PC-9 (cell line): ENCODE measurements at regions not wholly inside any gene's neighbourhood (a gene's known extent, or its start where the extent isn't known, plus 50 kb on each side); places are given as distances from the start of the nearest gene placed in this dataset.

Experiments used
- BruUV-seq: library from RNA; stranded (reverse); fragments of 400-500 nt; replicated peaks from 2 replicates; lab custom pipeline; 2021; lab: Mats Ljungman, UMichigan
- CTCF ChIA-PET: fragments of 300-600 bp; sonication (Branson Sonifier 250); formaldehyde crosslinking; loops from one replicate; lab custom pipeline; 2022; ENCODE audit warnings: antibody characterized with exemption; lab: Charles Lee
- POLR2A ChIA-PET: fragments of 300-600 bp; sonication (Branson Sonifier 250); formaldehyde crosslinking; loops from one replicate; lab custom pipeline; 2022; ENCODE audit warnings: antibody characterized with exemption; ENCODE audit not compliant: unreplicated experiment; lab: Charles Lee
- DNase-seq, 2 experiments: peaks; one replicate each; pipeline versions ENCODE4 v3.0.0 to v3.0.0-alpha.2; 2015 to 2022; ENCODE audit warnings: mixed read lengths in 1 of 2
- H2AFZ ChIP-seq: fragments of 200-600 bp; sonication (generic); 2 replicates; pipeline ENCODE4 v1.8.1; 2017; ENCODE audit warnings: antibody characterized with exemption
- H3F3A ChIP-seq: fragments of 200-600 bp; sonication (generic); 2 replicates; pipeline ENCODE4 v1.8.1; 2017; ENCODE audit warnings: antibody characterized with exemption, mild to moderate bottlenecking, low read depth; ENCODE audit not compliant: insufficient read depth
- H3K27ac ChIP-seq: fragments of 200-600 bp; sonication (generic); 2 replicates; pipeline ENCODE4 v1.6.1; 2016; ENCODE audit warnings: mixed run types
- H3K27me3 ChIP-seq: fragments of 200-600 bp; sonication (generic); 2 replicates; pipeline ENCODE4 v1.6.1; 2016; ENCODE audit warnings: low read depth, mixed run types; ENCODE audit not compliant: insufficient read depth
- H3K36me3 ChIP-seq: fragments of 200-600 bp; sonication (generic); 2 replicates; pipeline ENCODE4 v1.6.1; 2016; ENCODE audit warnings: low read depth, mixed run types
- H3K4me1 ChIP-seq: fragments of 200-600 bp; sonication (generic); replicated peaks from 2 replicates; pipeline ENCODE4 v1.6.1; 2016; ENCODE audit warnings: mixed run types; ENCODE audit not compliant: insufficient read depth
- H3K4me2 ChIP-seq: fragments of 200-600 bp; sonication (generic); 2 replicates; pipeline ENCODE4 v1.6.1; 2017; ENCODE audit warnings: mixed run types
- H3K4me3 ChIP-seq: fragments of 200-600 bp; sonication (generic); 2 replicates; pipeline ENCODE4 v1.6.1; 2016; ENCODE audit warnings: mixed run types
- H3K79me2 ChIP-seq: fragments of 200-600 bp; sonication (generic); 2 replicates; pipeline ENCODE4 v1.6.1; 2017; ENCODE audit warnings: low read depth, mixed run types
- H3K9me2 ChIP-seq: fragments of 200-600 bp; sonication (generic); 2 replicates; pipeline ENCODE4 v1.8.1; 2017; ENCODE audit warnings: mild to moderate bottlenecking; ENCODE audit not compliant: insufficient read depth
- H3K9me3 ChIP-seq: fragments of 200-600 bp; sonication (generic); 2 replicates; pipeline ENCODE4 v1.8.1; 2016; ENCODE audit warnings: low read depth; ENCODE audit not compliant: insufficient read depth
- H4K20me1 ChIP-seq: fragments of 200-600 bp; sonication (generic); 2 replicates; pipeline ENCODE4 v1.8.1; 2017; ENCODE audit not compliant: insufficient read depth
- CTCF ChIP-seq: fragments of 200-600 bp; sonication (generic); conservative IDR thresholded peaks from 2 replicates; pipeline ENCODE4 v1.6.1; 2017; ENCODE audit warnings: mixed run types, antibody characterized with exemption, mild to moderate bottlenecking, moderate library complexity
- EZH2 ChIP-seq: fragments of 200-600 bp; sonication (generic); IDR thresholded peaks from 2 replicates; pipeline ENCODE4 v1.8.0; 2017; ENCODE audit warnings: antibody characterized with exemption, low read depth
- intact Hi-C: fragments of 100-400 bp; cut with micrococcal nuclease; formaldehyde crosslinking; loops from one replicate; pipeline ENCODE4 v1.10.0; 2022; ENCODE audit not compliant: unreplicated experiment

DNA sequence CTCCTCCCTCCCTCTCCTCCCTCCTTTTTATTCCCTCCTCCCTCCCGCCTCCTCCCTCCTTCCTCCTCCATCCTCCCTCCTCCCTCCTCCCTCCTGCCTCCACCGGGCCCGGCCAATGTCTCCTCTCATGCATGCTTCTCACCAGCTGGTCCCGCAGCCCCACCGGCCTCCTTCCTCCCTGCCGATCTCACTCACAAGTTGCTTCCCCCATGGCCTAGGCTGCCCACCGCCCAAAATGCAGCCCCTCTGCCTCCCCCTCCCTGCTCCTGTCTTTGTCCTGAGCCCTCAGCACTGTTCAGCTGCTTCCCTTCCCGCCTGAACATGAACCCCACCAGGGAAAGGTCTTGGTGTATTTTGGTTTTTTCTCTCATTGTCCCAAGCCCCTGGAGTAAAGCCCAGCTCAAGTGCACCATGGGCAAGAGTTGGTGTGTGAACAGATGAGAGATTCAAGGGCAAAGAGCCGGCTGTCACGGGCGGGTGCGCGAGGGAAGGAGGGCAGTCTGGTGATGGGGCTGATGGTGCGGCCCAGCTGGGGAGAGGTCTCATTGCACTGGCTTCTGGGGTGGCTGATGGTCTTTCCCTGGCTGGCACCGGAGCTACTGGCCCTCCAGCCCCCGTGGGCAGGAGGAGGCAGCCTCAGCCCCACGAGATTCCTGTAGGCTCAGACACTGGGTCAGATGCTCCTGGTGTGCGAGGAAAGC is 117.6 kb downstream of the TWIST2 start:
- Histone ChIP-seq H3K9me2 (no peaks in the 10 kb centered on the region), H2AFZ (no peak overlapping the region), H3F3A (no peaks in the 10 kb centered on the region), H3K79me2 (no peaks in the 10 kb centered on the region), H3K36me3 (no peaks in the 10 kb centered on the region), H3K4me2 (no peak overlapping the region), H3K4me3 (no peak overlapping the region), H3K27me3 (peaks cover 80% of the 10 kb centered on the region), H3K9me3 (no peaks in the 10 kb centered on the region), H3K4me1 (no peaks in the 10 kb centered on the region), H3K27ac (no peak overlapping the region), H4K20me1 (no peaks in the 10 kb centered on the region)
- no peak for DNase-seq
- ChIA-PET CTCF (interaction anchor here (0.5 kb wide), 1 partner anchor 550 kb away, joined by 4 read pairs; no protein-coding TSS in a partner anchor), POLR2A (no interaction called here)
- BruUV-seq, result no TSS peak
- TF ChIP-seq EZH2 (no peak), CTCF (no peak)
- intact Hi-C loops, result loop anchor here (1.0 kb wide), 1 partner anchor 17 kb away; no protein-coding TSS in a partner anchor

- no peaks in the 10 kb centered on the region for H3K4me1 ChIP-seq
These were observed 118.4 kb downstream of the TWIST2 start for GRCh38 chr2:238966072-238966937.

More at GRCh38 chr2:238966072-238966937, 118.4 kb downstream of the TWIST2 start:
- TF ChIP-seq EZH2 (no peak), CTCF (no peak)
- Histone ChIP-seq H3K27me3 (peaks cover 77% of the 10 kb centered on the region), H3K9me3 (no peaks in the 10 kb centered on the region), H3K4me2 (no peak overlapping the region), H3F3A (no peaks in the 10 kb centered on the region), H3K79me2 (no peaks in the 10 kb centered on the region), H4K20me1 (no peaks in the 10 kb centered on the region), H3K9me2 (no peaks in the 10 kb centered on the region), H2AFZ (no peak overlapping the region), H3K36me3 (no peaks in the 10 kb centered on the region), H3K27ac (no peak overlapping the region), H3K4me3 (no peak overlapping the region)
- intact Hi-C loops, result no loop called here
- no TSS peak for BruUV-seq
- CTCF ChIA-PET, result no interaction called here
- no peak for DNase-seq
- POLR2A ChIA-PET, result no interaction called here
